Suprapubic skin (tissue), 4 donors: ENCODE measurements at regions not wholly inside any gene's neighbourhood (a gene's known extent, or its start where the extent isn't known, plus 50 kb on each side); places are given as distances from the start of the nearest gene placed in this dataset.

Experiments
- EP300 ChIP-seq: sonication (generic); formaldehyde crosslinking; IDR thresholded peaks from one replicate; pipeline ENCODE4 v1.6.1; 2017; ENCODE audit warnings: antibody characterized with exemption
- POLR2A ChIP-seq, 2 donors: fragments of 450-650 bp; IDR thresholded peaks; one replicate each; pipeline ENCODE4 v1.6.1; 2017; ENCODE audit warnings: antibody characterized with exemption in 2 of 2, mild to moderate bottlenecking in 2 of 2, moderate library complexity in 2 of 2
- POLR2AphosphoS5 ChIP-seq, 3 donors: sonication (generic); formaldehyde crosslinking; IDR thresholded peaks; one replicate each; pipeline ENCODE4 v1.6.1; 2017; ENCODE audit warnings: antibody characterized with exemption in 3 of 3
- TF ChIP-seq, protein P1 (sequence below), 2 donors: fragments of 200-600 bp in 1 of 2; fragments of 450-650 bp in 1 of 2; sonication (generic) in 1 of 2; IDR thresholded peaks; one replicate each; pipeline ENCODE4 v1.5.1; 2016 to 2019; ENCODE audit warnings: antibody characterized with exemption in 2 of 2, mild to moderate bottlenecking in 1 of 2, moderate library complexity in 1 of 2

GRCh38 chr5:82862711-82863110, 214.5 kb downstream of the TMEM167A start:
- TF ChIP-seq, protein P1, sequence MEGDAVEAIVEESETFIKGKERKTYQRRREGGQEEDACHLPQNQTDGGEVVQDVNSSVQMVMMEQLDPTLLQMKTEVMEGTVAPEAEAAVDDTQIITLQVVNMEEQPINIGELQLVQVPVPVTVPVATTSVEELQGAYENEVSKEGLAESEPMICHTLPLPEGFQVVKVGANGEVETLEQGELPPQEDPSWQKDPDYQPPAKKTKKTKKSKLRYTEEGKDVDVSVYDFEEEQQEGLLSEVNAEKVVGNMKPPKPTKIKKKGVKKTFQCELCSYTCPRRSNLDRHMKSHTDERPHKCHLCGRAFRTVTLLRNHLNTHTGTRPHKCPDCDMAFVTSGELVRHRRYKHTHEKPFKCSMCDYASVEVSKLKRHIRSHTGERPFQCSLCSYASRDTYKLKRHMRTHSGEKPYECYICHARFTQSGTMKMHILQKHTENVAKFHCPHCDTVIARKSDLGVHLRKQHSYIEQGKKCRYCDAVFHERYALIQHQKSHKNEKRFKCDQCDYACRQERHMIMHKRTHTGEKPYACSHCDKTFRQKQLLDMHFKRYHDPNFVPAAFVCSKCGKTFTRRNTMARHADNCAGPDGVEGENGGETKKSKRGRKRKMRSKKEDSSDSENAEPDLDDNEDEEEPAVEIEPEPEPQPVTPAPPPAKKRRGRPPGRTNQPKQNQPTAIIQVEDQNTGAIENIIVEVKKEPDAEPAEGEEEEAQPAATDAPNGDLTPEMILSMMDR (IDR thresholded peaks at IDR 0.05), result no peak
- TF ChIP-seq EP300, result no peak
- TF ChIP-seq POLR2A (IDR thresholded peaks at IDR 0.05), result no peak
- no peak for TF ChIP-seq POLR2AphosphoS5 (IDR thresholded peaks at IDR 0.05)
